GM12878 (cell line): ENCODE measurements at regions not wholly inside any gene's neighbourhood (a gene's known extent, or its start where the extent isn't known, plus 50 kb on each side); places are given as distances from the start of the nearest gene placed in this dataset.
"Not testable (repeated sequence)": the region's sequence is repeated elsewhere in the genome, so short reads cannot be mapped to it uniquely, and the experiment has no call there.

Source experiments
- ATAC-seq: fragments of 200-7000 bp; cut with Tn5 transposase; 3 replicates; pipeline ENCODE4 v1.9.1; 2020; ENCODE audit warnings: mild to moderate bottlenecking, moderate library complexity
- BruUV-seq: library from RNA; stranded (reverse); fragments of 400-500 nt; replicated peaks from 2 replicates; lab custom pipeline; 2021; lab: Mats Ljungman, UMichigan
- CTCF ChIA-PET: fragments of 300-600 bp; sonication (Branson Sonifier 250); formaldehyde crosslinking; extraction: SDS; loops from one replicate; lab custom pipeline; 2021; ENCODE audit warnings: inconsistent platforms; lab: Yijun Ruan, JAX
- POLR2A ChIA-PET: fragments of 350-600 bp; formaldehyde crosslinking; extraction: SDS; loops from one replicate; lab custom pipeline; 2021; ENCODE audit warnings: inconsistent platforms; lab: Charles Lee
- RAD21 ChIA-PET: fragments of 300-600 bp; sonication (Branson Sonifier 250); formaldehyde crosslinking; loops from one replicate; lab custom pipeline; 2023; ENCODE audit warnings: antibody characterized with exemption; ENCODE audit not compliant: unreplicated experiment; lab: Charles Lee
- SMC1A ChIA-PET: fragments of 300-600 bp; sonication (Branson Sonifier 250); formaldehyde crosslinking; loops from one replicate; lab custom pipeline; 2023; ENCODE audit not compliant: unreplicated experiment, uncharacterized antibody; lab: Charles Lee
- DNase-seq: peaks from one replicate; pipeline ENCODE4 v3.0.0-alpha.2; 2011; ENCODE audit warnings: low read depth, low spot score
- FAIRE-seq: peaks from 3 replicates; lab custom pipeline; 2011; peaks lifted over from hg19 to GRCh38; lab: Jason Lieb, UNC
- H2AFZ ChIP-seq: 2 replicates; pipeline ENCODE4 v1.6.0; 2011; ENCODE audit warnings: low read depth, low read length, control low read depth; ENCODE audit not compliant: control insufficient read depth
- H3K27ac ChIP-seq: 2 replicates; pipeline ENCODE4 v1.5.1; 2011; ENCODE audit warnings: control low read depth; ENCODE audit not compliant: control insufficient read depth, insufficient read depth
- H3K27me3 ChIP-seq, 2 experiments: replicated peaks in 1 of 2; 2 replicates each; pipeline versions ENCODE4 v1.6.0 to v1.6.1; 2011; ENCODE audit warnings: low read length in 1 of 2; ENCODE audit not compliant: control insufficient read depth in 2 of 2, insufficient read depth in 2 of 2
- H3K36me3 ChIP-seq, 2 experiments: 2 replicates each; pipeline ENCODE4 v1.5.1; 2011; ENCODE audit warnings: low read length in 1 of 2; ENCODE audit not compliant: control insufficient read depth in 2 of 2, insufficient read depth in 2 of 2
- H3K4me1 ChIP-seq: 2 replicates; pipeline ENCODE4 v1.6.1; 2011; ENCODE audit warnings: mild to moderate bottlenecking, low read length, moderate library complexity, mixed read lengths; ENCODE audit not compliant: control insufficient read depth, insufficient read depth
- H3K4me2 ChIP-seq: 2 replicates; pipeline ENCODE4 v1.6.0; 2011; ENCODE audit warnings: control low read depth; ENCODE audit not compliant: control insufficient read depth, insufficient read depth
- H3K4me3 ChIP-seq: fragments of 200-600 bp; sonication (generic); 2 replicates; pipeline ENCODE4 v1.5.1; 2016
- H3K79me2 ChIP-seq: 2 replicates; pipeline ENCODE4 v1.6.0; 2011; ENCODE audit warnings: low read length; ENCODE audit not compliant: control insufficient read depth, insufficient read depth
- H3K9ac ChIP-seq: 2 replicates; pipeline ENCODE4 v1.8.0; 2011; ENCODE audit warnings: low read length, control low read depth, mixed read lengths; ENCODE audit not compliant: control insufficient read depth, insufficient read depth
- H3K9me3 ChIP-seq: replicated peaks from 3 replicates; pipeline ENCODE4 v1.5.1; 2011; ENCODE audit warnings: mild to moderate bottlenecking, low read length; ENCODE audit not compliant: control insufficient read depth, insufficient read depth
- H4K20me1 ChIP-seq: 2 replicates; pipeline ENCODE4 v1.6.0; 2011; ENCODE audit not compliant: control insufficient read depth, insufficient read depth
- BHLHE40 ChIP-seq, 2 experiments: fragments of 450-650 bp in 1 of 2; IDR thresholded peaks; 2 replicates each; pipeline ENCODE4 v1.6.1; 2011 to 2017; ENCODE audit warnings: low read depth in 2 of 2, borderline replicate concordance in 1 of 2, improper control_type of control experiment in 1 of 2, low read length in 1 of 2, mild to moderate bottlenecking in 1 of 2
- IKZF1 ChIP-seq: fragments of 450-650 bp; conservative IDR thresholded peaks from 2 replicates; pipeline ENCODE4 v1.6.1; 2017; ENCODE audit warnings: antibody characterized with exemption, mild to moderate bottlenecking
- ZNF687 ChIP-seq: fragments of 450-650 bp; IDR thresholded peaks from 2 replicates; pipeline ENCODE4 v1.6.1; 2017; ENCODE audit warnings: mild to moderate bottlenecking, moderate library complexity
- WGBS: methylation state at CpG from one replicate; pipeline ENCODE4 v1.1.6; 2016; ENCODE audit warnings: low lambda C conversion rate; ENCODE audit not compliant: insufficient replicate concordance, insufficient coverage; ENCODE audit errors: missing lambda C conversion rate; 5-methylcytosine and 5-hydroxymethylcytosine counted together
- in situ Hi-C: fragments of 300-500 bp; cut with MboI; formaldehyde crosslinking; loops from 9 replicates; pipeline ENCODE4 v1.14.3; 2018; ENCODE audit warnings: mixed read lengths
- intact Hi-C: fragments of 100-400 bp; cut with micrococcal nuclease; formaldehyde crosslinking; loops from one replicate; pipeline ENCODE4 v1.14.2; 2022; ENCODE audit not compliant: unreplicated experiment

- H3K27me3 ChIP-seq, POLR2A ChIA-PET, BruUV-seq: not testable (repeated sequence)
Observed at GRCh38 chr2:91659917-91660275, 2968.4 kb downstream of the RPIA start.

GRCh38 chr2:91667341-91667740, 2975.9 kb downstream of the RPIA start:
- H3K79me2 ChIP-seq, H2AFZ ChIP-seq, H3K27me3 ChIP-seq, in situ Hi-C loops, H3K4me2 ChIP-seq, H3K9ac ChIP-seq, H3K4me3 ChIP-seq, H4K20me1 ChIP-seq, H3K9me3 ChIP-seq, H3K36me3 ChIP-seq, H3K4me1 ChIP-seq, DNase-seq, ATAC-seq, intact Hi-C loops, RAD21 ChIA-PET, CTCF ChIA-PET, FAIRE-seq, BruUV-seq, H3K27ac ChIP-seq, POLR2A ChIA-PET, SMC1A ChIA-PET: not testable (repeated sequence)
- no CpG with 5 or more reads among the region's 2 CpGs for WGBS

More at GRCh38 chr2:91659917-91660275, 2968.4 kb downstream of the RPIA start:
- intact Hi-C loops, H2AFZ ChIP-seq, H3K36me3 ChIP-seq, H3K4me2 ChIP-seq, RAD21 ChIA-PET, H3K79me2 ChIP-seq, in situ Hi-C loops, CTCF ChIA-PET, H3K4me1 ChIP-seq, H3K27ac ChIP-seq, H3K9ac ChIP-seq, H3K9me3 ChIP-seq, H3K4me3 ChIP-seq, H4K20me1 ChIP-seq, FAIRE-seq, SMC1A ChIA-PET, DNase-seq: not testable (repeated sequence)
- TF ChIP-seq ZNF687 = 0 out of 2 replicates have a peak, but pooled peaks have one; percentile 19
- TF ChIP-seq IKZF1 = peak; percentile 74
- peak in 1 of 2 experiments; percentile 32; a peak in 1 of 4 replicates for TF ChIP-seq BHLHE40 (IDR thresholded peaks at IDR 0.05; ENCODE audit: borderline replicate concordance in 1 of 2, low read depth in 2 of 2, low read length in 1 of 2)
- ATAC-seq = peak; percentile 100
- no CpG with 5 or more reads among the region's 34 CpGs for WGBS

GRCh38 chr2:91685541-91685940, 2994.1 kb downstream of the RPIA start:
- POLR2A ChIA-PET, CTCF ChIA-PET: not testable (repeated sequence)

More at GRCh38 chr2:91685541-91685940, 2994.1 kb downstream of the RPIA start:
- H3K27ac ChIP-seq, FAIRE-seq, H3K4me1 ChIP-seq, BruUV-seq, intact Hi-C loops, H3K4me3 ChIP-seq, H3K9me3 ChIP-seq, DNase-seq, H2AFZ ChIP-seq, ATAC-seq, H3K4me2 ChIP-seq, H3K27me3 ChIP-seq, SMC1A ChIA-PET, in situ Hi-C loops, H3K9ac ChIP-seq, H3K36me3 ChIP-seq, H4K20me1 ChIP-seq, RAD21 ChIA-PET, H3K79me2 ChIP-seq: not testable (repeated sequence)
- WGBS = 81% methylated on average over 10 of the region's 36 CpGs
